ENCODE measurements at regions not wholly inside any gene's neighbourhood (a gene's known extent, or its start where the extent isn't known, plus 50 kb on each side); places are given as distances from the start of the nearest gene placed in this dataset.

DNA sequence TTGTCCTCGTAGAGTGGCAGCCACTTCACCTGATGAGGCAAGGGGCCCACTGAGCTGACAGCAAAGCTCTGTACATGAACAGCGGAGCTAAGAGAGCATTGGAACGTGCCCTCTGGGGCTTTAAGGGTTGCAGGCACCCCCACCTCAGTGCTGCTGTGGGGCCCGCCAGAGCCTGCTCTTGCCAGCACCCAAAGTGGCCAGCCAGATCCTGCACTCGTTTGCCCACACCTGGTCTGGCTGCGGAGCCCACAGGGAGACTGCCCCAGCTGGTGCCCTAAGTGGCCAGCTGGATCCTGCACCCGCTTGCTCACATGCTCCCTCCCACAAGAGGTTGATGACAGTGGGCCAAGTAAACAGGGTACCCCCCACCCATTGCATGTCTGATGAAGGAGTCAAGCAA lies 783.4 kb upstream of the MIR17HG start:
- H3K4me3 ChIP-seq = no peak overlapping the region
- H3K4me1 ChIP-seq (ENCODE audit: insufficient read depth) = no peaks in the 10 kb centered on the region
- TF ChIP-seq, protein P1, sequence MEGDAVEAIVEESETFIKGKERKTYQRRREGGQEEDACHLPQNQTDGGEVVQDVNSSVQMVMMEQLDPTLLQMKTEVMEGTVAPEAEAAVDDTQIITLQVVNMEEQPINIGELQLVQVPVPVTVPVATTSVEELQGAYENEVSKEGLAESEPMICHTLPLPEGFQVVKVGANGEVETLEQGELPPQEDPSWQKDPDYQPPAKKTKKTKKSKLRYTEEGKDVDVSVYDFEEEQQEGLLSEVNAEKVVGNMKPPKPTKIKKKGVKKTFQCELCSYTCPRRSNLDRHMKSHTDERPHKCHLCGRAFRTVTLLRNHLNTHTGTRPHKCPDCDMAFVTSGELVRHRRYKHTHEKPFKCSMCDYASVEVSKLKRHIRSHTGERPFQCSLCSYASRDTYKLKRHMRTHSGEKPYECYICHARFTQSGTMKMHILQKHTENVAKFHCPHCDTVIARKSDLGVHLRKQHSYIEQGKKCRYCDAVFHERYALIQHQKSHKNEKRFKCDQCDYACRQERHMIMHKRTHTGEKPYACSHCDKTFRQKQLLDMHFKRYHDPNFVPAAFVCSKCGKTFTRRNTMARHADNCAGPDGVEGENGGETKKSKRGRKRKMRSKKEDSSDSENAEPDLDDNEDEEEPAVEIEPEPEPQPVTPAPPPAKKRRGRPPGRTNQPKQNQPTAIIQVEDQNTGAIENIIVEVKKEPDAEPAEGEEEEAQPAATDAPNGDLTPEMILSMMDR (IDR thresholded peaks at IDR 0.05) = no peak
- TF ChIP-seq POLR2A (IDR thresholded peaks at IDR 0.05) = no peak
- TF ChIP-seq EP300 (IDR thresholded peaks at IDR 0.05) = no peak
- no peaks in the 10 kb centered on the region for H3K9me3 ChIP-seq
- no peaks in the 10 kb centered on the region for H3K27me3 ChIP-seq
- no peak for DNase-seq
- intact Hi-C loops (cut with DNase I) = no loop called here
- 83 to 87% (median 85%) methylated on average over 7 of the region's 7 CpGs for WGBS, 3 donors
- H3K27ac ChIP-seq = no peak overlapping the region
- H3K36me3 ChIP-seq = no peaks in the 10 kb centered on the region

- no peaks in the 10 kb centered on the region for H3K4me1 ChIP-seq (ENCODE audit: insufficient read depth)
- DNase-seq = no peak
- no peak overlapping the region for H3K4me3 ChIP-seq
- TF ChIP-seq EP300 (IDR thresholded peaks at IDR 0.05) = no peak
- no peak for TF ChIP-seq POLR2A (IDR thresholded peaks at IDR 0.05)
- TF ChIP-seq, protein P1 (IDR thresholded peaks at IDR 0.05) = no peak
- H3K9me3 ChIP-seq = no peaks in the 10 kb centered on the region
- no peaks in the 10 kb centered on the region for H3K27me3 ChIP-seq
- 76 to 88% (median 85%) methylated on average over 1 of the region's 1 CpG for WGBS, 3 donors
- intact Hi-C loops (cut with DNase I) = no loop called here
- H3K36me3 ChIP-seq = no peaks in the 10 kb centered on the region
- H3K27ac ChIP-seq = no peak overlapping the region
These were observed 782.9 kb upstream of the MIR17HG start for GRCh38 chr13:90564566-90564965.

DNA sequence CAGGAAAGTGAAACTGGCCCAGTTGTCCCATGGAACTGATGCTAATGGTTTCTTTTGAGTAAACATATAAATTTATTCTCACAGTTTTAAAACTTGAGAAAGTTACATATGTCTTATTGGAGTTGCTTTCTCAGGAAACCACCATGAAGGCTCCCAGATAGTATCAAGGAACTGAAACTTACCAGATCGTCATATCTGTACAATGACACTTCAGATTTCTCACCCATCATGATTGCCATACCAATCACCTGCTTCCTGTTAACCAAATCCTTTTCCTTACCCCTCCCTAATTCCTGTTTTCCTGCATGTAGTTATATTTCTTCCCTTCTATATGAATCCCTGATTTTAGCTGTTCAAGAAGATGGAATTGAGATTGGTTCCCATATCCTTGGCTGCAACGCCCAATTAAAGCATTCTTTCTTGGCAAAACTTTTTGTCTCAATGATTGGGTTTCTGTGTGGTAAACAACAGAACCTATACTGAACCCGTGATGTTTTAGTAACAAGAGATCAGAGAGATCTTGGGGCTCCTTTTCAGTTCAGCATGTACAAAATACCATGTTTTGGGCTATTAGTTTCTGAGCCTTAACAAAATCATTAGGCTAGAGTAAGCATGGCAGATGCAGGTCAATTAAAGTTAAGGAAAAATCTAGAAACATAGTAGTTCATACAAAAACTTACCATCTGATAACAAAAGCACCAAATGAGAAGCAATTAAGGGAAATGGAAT lies 781.3 kb upstream of the MIR17HG start:
- no peak overlapping the region for H3K27ac ChIP-seq
- no peaks in the 10 kb centered on the region for H3K36me3 ChIP-seq
- H3K4me3 ChIP-seq = no peak overlapping the region
- intact Hi-C loops (cut with DNase I) = no loop called here
- no peaks in the 10 kb centered on the region for H3K27me3 ChIP-seq
- H3K9me3 ChIP-seq = no peaks in the 10 kb centered on the region
- 81 to 85% (median 83%) methylated on average over 3 of the region's 3 CpGs for whole genome bisulfite sequencing, 3 donors
- no peaks in the 10 kb centered on the region for H3K4me1 ChIP-seq (ENCODE audit: insufficient read depth)
- TF ChIP-seq, protein P1 (IDR thresholded peaks at IDR 0.05) = no peak
- TF ChIP-seq POLR2A (IDR thresholded peaks at IDR 0.05) (no peak), EP300 (IDR thresholded peaks at IDR 0.05) (no peak)
- no peak for DNase-seq

DNA sequence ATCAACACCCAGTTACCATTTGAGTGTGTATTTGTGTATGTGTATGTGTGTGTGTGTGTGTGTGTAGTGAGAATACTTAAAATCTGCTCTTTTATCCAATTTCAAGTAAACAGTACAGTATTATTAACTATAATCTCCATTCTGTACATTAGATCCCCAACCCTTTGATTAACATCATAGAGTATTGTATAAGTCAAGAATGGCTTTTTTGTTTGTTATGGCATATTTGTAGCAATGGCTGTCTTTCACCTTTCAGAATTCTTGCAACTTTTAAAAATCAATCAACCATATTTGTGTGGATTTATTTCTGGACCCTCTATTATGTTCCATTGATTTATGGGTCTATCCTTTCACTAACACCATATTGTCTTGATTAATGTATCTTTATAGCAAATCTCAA lies 779.3 kb upstream of the MIR17HG start:
- no peak for DNase-seq

GRCh38 chr13:90576067-90576466 lies 771.4 kb upstream of the MIR17HG start:
- H3K27ac ChIP-seq = no peak overlapping the region
- DNase-seq = no peak
- H3K9me3 ChIP-seq = no peaks in the 10 kb centered on the region
- no peaks in the 10 kb centered on the region for H3K4me1 ChIP-seq (ENCODE audit: insufficient read depth)
- H3K27me3 ChIP-seq = no peaks in the 10 kb centered on the region
- intact Hi-C loops (cut with DNase I) = no loop called here
- no peaks in the 10 kb centered on the region for H3K36me3 ChIP-seq
- no peak for TF ChIP-seq POLR2A (IDR thresholded peaks at IDR 0.05)
- no peak for TF ChIP-seq EP300 (IDR thresholded peaks at IDR 0.05)
- TF ChIP-seq, protein P1 (IDR thresholded peaks at IDR 0.05) = no peak
- WGBS, 3 donors = 91 to 94% (median 92%) methylated on average over 5 of the region's 5 CpGs
- H3K4me3 ChIP-seq = no peak overlapping the region

More for the DNA sequence above, 779.3 kb upstream of the MIR17HG start:
- no peaks in the 10 kb centered on the region for H3K27me3 ChIP-seq
- no peaks in the 10 kb centered on the region for H3K9me3 ChIP-seq
- H3K4me1 ChIP-seq (ENCODE audit: insufficient read depth) = no peaks in the 10 kb centered on the region
- intact Hi-C loops (cut with DNase I) = no loop called here
- no peak overlapping the region for H3K27ac ChIP-seq
- TF ChIP-seq POLR2A (IDR thresholded peaks at IDR 0.05) = no peak
- H3K4me3 ChIP-seq = no peak overlapping the region
- no peaks in the 10 kb centered on the region for H3K36me3 ChIP-seq

Data from ovary (tissue), 7 donors.